HG02588 (cell line): ENCODE measurements at regions not wholly inside any gene's neighbourhood (a gene's known extent, or its start where the extent isn't known, plus 50 kb on each side); places are given as distances from the start of the nearest gene placed in this dataset.

Experiments
- ATAC-seq: cut with Tn5 transposase; IDR thresholded peaks from one replicate; pipeline ENCODE4 v1.9.1; 2021; ENCODE audit warnings: mild to moderate bottlenecking, moderate library complexity; ENCODE audit not compliant: unreplicated experiment

DNA sequence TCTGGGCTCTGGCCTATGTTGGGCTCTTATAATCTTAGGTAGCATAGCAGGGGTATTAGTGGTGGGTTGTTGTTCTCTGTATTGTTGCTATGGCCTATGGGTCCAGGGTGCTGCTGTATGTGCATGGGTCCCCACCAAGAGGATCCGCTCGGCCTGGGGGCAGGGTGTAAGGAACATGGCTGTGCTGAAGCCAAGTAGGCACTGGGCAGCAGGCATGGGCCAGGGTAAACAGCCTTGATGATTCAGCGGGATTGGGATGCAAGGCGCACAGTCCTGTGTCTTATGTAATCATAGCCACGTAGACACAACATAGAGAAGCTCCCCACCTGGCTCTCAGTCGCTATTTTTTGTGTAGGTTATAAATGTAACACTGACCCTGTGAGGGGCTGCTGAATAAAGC, 306.9 kb downstream of the ZPLD1 start:
- no peak for ATAC-seq

DNA sequence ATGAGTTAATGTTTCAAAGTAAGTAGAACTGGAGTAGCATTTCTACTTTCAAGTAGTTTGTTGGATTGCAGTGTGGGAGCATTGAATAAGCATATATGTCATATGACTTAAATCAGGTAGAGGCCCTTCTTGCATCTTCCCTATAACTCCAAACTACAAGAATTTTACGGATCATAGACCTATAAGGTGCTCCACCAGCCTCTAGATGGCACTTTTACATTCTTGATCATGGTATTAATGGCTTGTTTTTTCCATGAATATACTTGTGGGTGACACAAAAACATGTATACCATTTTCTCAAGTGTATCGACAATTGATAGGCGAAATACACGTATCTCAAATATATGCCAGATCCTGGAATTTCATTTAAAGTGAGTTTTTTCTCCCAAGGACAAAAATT, 311.1 kb downstream of the ZPLD1 start:
- ATAC-seq, result no peak

DNA sequence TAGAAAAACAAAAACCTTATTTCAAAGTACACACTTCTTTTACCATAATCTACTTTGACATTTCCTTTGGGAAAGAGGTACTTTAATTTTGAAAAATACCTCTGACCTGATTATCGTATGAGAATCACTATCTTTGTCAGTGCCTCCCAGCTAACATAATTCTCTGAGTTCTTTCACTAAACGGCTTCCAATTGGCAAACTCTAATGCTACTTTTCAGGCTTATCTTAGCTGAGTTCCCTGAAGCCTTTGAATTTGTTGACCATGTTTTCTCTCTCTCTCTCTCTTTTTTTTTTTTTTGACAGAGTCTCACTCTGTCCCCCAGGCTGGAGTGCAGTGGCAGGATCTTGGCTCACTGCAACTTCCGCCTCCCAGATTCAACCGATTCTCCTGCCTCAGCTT, 312.8 kb downstream of the ZPLD1 start:
- ATAC-seq, result no peak

DNA sequence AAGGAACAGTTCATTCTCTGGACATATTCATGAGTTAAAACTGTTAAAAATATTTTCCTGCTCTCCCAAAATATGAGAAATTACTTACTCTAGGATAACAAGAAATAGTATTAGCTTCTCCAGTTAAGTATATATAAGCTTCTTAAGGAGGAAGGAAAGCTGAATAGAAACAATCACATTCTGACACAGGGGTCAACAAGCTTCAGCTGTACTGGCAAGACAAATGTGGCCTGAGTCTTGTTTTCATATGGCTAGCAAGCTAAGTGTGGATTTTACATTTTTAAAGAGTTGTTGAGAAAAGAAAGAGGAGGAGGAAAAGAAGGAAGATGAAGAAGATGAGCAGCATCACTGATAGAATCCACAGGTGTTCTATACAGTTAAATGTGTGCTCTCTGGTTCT, 313.8 kb downstream of the ZPLD1 start:
- ATAC-seq, result no peak

DNA sequence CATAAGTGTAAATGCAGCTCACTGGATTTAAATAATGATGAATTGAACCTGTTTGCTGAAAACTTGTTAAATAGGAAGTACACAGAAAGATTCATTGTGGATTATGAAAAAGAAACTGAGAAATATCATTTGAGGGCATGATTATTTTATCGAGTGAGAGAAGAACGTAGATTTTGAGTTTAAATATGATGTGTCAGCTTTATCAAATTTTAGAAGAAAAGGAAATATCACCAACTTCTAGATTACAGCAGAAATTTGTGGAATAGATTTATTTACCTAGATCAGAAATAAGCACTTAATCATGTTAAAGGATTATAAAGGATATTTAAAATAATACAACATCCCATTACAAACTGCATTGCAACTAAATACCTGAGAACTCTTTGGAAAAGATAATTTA, 315.5 kb downstream of the ZPLD1 start:
- ATAC-seq, result no peak

DNA sequence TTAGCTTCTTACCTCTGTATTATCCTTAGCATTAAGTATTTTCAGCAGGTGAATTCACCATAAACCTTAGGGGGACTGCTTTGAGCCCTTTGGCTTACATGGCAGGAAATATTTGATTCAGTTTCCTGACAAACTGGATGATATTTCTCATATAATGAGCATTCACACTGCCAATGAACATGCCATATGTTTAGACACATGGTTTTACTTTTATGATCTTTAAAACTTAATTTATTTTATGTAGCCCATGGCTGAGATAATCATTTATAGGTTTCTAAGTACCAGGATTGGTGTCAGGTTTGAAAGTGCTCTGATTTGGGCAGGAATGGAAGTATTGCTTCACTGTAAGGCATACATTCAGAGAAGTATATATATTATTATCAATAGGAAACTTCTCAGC, 319.1 kb downstream of the ZPLD1 start:
- no peak for ATAC-seq

DNA sequence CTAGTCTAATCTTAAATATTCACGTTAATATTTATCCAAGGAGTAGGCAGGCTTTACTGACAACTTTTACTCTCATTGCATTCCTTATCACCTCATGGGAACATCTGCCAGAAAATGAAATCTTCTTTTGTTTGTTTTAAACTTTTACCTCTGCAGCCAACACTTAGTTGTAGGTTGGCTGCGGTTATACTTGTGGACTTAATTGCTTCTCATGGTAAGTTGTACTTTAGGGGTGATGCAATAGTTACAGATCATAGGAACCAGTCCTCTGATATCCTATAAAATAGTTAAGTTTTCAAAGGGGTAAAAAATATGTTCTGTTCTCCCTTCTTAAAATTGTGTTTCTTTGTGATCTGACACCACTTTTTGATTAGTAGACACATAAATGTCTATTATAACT, 321.9 kb downstream of the ZPLD1 start:
- no peak for ATAC-seq

DNA sequence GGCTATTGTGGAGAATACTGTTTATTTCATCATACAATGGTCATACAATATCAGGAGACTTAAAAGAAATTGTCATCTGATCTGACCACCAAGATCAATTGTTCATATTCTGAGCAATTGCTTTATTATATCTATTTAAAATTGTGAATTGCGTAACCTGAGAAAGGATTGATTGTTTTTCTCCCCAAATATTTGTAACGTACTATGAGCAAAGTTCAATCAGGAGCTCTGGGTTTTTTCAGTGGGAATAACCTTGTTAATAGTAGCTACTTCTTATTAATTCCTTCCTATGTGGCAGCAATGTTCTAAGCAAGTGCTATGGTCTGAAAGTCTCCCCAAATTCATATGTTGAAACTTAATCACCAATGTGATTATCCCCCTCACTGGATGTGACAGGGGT, 323.1 kb downstream of the ZPLD1 start:
- no peak for ATAC-seq

DNA sequence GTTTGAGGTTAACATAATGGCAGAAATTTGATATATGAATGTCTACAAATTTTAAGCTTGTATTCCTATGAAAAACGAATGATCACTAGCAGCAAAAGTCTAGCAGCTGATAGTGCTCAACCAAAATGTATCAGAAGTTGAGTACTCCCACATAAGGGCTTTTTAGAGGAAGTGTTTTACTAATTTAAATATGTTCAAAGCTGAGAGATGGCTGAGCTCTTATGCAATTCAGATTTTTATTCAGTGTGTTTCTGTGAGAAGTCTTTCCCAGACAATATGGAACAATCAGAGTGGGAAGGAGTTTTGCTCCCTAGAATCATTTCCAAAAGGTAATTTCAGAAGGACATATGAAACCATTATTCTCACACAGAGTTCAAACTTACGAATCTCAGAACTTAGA, 327.0 kb downstream of the ZPLD1 start:
- ATAC-seq, result no peak

DNA sequence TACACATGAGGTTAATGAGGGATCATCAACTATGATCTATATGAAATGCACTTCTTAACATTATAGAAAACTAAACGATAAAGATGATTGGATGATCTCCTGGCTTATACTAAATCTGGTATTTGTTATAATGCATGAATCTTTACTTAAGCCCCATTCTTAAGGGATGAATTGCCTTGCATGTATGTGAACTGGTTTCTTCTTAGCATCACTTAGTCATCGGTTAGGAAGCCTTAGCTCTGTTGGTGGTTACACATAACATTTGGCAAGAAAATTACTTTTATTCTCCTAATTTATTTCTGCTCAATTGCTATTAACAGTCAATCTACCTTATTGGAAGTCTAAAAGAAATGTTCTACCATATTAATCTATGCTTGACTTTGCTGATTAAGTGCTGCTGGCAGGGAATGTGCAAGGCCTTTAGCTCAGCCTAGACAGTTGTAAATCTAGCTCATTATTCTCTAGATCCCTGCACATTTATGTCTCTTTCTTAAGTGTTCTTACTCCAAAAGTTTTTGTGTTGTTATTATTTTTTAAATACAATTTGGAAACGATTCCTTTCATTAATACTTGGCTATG, 356.0 kb downstream of the ZPLD1 start:
- ATAC-seq, result no peak

DNA sequence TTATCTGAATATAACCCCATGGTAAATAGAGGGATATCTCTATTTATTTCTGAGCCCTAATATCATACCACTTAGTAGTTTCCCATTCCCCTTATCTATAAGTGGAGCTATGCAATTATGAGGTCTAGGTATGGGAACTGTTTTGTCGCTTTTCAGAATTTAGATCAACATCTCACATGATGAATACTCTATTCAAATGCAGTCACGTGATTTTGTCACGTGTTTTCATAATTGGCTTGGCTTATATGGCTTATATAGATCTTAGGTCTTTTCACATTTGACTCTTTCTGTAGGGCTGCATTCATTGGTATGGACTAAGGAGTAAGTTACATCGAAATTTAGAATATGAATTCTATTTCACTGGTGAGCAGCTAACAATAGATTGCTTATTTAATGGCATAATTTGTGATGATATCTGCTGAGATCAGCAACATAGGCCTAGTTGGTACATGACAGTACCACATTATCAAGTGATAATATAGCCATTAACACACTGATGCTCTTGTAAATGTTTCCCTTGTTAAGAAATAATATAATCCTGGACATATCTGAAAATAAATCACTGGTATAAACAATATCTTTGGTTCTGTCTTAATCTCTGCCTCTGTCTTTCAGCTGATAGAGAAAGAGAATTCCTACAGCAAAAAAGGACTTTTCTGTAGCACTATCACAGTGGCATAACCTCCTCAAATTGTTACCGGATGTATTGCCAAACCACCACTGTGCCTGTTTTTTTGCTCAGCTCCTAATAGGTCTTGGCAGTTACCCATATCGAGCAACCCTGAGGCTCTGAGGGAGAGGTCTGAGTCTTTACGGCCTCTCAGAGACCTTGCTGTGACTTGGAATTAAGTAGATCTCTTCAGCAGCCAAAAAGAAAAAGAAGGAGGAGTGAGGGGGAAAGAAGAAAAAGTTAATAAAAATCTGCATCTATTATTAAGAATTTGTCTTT, 357.1 kb downstream of the ZPLD1 start:
- ATAC-seq, result no peak

DNA sequence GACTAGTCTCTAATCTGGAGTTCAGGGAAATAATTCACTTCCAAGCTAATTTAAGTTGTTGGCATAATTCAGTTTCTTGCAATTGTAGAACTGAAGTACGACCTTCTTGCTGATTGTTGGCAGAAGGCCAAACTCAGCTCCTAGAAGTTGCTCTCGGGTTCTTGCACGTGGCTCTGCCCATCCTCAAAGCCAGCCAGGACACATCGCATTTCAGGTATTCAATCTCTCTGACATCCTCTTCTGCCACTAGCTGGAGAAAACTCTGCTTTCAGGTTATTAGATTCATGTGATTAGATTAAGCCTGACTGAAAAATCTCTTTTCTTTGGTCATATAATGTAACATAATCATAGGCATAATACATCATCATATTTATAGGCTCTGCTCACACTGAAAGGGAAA, 362.0 kb downstream of the ZPLD1 start:
- no peak for ATAC-seq

DNA sequence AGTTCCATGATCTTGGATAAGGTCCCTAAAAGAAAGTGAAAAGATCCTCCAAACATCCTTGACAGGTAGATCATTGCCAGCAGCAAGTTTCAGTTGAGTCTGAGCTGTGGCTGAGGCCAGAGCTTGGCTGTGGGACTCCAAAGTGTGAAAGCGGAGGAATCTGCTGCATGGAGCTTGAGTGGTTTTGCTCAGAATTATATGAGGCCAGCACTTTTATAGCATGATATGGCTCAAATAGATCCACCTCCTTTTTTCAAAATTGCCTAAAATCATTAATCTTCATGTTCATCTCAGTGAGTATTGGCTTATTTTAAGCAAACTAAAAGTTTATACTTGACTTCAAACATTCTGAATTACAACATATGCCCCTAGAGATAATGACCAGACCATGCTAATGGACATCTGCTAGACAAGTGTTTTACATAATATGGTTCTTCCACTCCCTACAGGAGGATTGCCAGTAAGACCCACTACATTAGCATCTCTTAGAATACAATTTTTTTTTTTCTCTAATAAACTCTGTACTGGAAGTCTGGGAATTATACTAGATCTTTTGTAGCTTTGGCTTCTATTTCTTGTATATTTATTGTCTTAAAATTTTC, 368.1 kb downstream of the ZPLD1 start:
- no peak for ATAC-seq

DNA sequence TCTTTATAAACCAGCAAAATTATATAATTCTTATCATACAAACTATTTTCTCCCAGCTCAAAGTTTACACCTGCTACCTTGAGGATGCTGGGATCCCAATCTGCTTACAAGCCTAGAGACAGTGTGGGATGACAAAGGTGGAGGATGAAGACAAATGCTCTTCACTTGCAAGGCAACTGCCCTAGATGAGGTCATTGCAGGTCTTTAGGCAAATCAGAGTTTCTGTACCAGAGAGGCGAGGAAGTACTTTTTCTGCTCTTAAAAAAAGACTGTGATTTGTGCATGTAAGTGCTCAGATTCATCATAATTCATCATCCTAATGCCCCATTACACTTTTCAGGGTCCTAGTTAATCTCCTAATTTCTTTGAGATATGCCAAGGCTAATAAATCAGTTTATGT, 376.1 kb downstream of the ZPLD1 start:
- no peak for ATAC-seq

DNA sequence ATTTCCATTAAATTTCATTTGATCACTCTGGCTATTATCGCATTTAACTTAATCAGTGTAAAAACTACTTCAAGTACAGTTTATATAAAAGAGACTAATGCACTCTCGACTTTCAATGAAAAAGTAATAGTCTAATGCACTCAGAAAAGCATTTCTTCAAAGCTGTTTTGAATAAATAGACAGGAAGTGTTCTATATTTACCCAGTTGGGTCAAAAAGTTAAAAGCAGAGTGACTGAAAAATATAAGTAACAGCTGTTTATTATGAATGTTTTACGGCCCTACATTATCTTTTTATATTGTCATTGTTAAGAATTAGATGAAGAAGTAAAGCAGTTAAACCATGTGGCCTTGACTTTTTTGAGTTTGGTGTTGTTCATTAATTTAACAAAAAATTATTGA, 391.8 kb downstream of the ZPLD1 start:
- ATAC-seq, result no peak

DNA sequence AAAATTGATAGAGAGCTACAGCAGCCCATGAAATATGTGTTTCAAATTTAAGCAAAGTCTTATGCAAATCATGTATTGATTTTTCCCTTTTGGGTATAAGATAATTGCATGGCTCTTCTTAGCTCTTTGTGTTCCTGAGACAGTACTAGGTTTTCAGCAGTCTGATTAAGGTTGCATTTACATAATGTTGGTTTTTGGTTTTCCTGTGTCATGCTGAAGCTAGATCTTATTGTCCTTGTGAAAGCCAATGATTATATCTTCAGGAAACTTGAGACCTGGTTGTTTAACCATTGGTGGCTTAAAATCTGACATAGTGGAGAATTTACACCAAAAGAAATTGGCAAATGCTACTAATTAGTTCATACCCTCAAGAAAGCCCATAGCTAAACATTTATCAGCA, 392.6 kb downstream of the ZPLD1 start:
- ATAC-seq, result no peak

DNA sequence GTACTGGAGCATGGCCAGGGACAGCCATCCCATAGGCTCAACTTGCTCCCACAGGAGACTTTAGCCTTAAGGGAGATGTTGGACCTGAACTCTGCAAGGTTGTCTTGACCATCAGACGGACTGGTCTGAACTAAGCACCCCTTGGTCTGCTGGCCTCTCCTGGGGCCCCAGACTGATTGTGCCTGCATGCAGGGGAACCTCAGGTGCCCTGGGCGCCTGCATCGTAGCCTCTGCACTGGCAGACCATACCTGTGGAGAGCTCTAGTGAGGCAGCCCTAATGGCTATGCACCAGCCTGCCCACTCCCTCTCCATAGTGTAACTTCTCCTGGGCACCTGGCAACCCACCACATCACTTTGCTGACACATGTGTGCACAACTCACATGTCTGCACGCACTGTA, 395.6 kb downstream of the ZPLD1 start:
- ATAC-seq, result no peak

DNA sequence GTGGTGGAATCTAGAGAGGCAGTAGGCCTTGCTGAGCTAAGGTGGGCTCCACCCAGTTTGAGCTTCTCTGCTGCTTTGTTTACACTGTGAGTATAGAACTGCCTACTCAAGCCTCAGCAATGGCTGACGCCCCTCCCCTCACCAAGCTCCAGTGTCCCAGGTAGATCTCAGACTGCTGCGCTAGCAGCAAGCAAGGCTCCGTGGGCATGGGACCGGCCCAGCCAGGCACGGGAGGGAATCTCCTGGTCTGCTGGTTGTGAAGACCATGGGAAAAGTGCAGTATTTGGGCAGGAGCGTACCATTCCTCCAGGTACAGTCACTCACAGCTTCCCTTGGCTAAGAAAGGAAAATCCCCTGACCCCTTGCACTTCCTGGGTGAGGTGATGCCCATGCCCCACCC, 407.1 kb downstream of the ZPLD1 start:
- no peak for ATAC-seq

DNA sequence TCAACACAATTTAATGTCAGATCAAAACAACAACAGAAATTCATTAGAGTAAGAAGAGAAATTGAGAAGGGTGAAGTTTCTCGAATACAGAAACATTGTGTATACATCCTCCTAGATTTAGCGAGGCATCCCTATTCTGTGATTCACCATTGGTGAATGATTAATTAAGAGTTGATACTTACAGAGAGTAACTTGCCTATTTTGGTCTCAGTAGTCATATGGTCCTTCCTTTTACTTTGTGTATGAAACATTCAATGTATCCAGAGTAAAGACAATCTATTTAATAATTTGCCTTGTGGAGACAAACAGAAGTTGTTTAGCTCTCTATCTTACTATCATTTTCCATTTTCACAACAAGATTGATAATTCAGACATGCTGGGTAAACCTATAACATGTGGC, 432.0 kb downstream of the ZPLD1 start:
- no peak for ATAC-seq

DNA sequence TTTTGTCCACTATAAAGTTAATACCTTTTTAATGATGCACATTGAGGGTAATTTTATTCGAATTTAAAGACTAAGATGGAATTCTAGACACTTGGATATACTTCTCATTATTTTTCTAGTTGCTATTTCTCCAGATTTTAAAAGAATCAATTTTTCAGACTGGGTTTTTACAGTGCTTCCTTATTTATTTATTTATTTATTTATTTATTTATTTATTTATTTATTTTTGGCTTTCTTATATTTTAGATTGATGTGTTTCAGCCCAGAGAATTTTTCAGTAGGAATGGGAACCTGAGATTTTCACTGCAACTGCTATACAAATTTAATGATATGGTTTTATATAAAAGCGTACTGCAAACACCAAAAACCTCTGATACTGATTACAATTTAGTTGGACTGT, 448.7 kb downstream of the ZPLD1 start:
- no peak for ATAC-seq

DNA sequence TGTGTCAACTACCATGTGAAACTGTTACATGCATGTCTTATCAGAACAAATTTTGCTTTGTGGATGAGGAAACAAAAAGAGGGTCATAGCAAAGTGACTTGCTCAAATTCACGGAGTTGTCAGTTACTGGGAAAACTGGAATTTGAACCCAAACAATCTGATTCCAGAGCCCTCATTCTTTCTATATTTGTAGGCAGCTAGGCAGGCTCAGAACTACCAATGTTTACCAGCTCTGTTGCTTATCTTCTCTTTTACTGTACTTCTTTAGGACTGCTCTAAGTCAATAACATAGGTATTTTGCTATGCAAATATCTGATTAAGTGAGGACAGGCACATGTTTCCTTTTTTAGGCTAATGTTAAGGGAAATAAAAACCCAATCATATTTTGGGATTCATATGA, 450.5 kb downstream of the ZPLD1 start:
- ATAC-seq, result no peak

DNA sequence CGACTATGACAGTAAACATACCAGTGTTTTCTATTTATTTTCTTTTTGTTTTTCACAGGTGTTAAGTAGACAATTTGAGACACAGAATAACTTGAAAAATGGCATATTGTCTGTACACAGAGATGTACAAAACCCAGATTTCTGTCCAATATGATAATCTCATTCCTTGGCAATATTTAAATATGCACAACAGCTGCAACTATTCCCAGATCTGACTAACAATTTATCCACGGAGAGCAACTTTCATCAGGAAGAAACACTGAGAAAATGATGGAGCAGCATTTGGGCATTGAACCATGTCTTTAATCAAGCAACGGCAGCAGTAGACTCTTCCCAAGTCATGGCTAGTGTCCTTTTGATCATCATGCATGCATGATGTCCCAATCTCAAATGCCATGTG, 452.6 kb downstream of the ZPLD1 start:
- ATAC-seq, result no peak
